SK-N-SH treated with all-trans-retinoic acid at 6 μM for 48 hours (cell line): ENCODE measurements at regions not wholly inside any gene's neighbourhood (a gene's known extent, or its start where the extent isn't known, plus 50 kb on each side); places are given as distances from the start of the nearest gene placed in this dataset.

Experiments
- ATAC-seq: fragments of 200-7000 bp; cut with Tn5 transposase; 3 replicates; pipeline ENCODE4 v1.9.1; 2020; ENCODE audit warnings: mild to moderate bottlenecking, moderate library complexity
- ARNTL ChIP-seq: fragments of 450-650 bp; formaldehyde crosslinking; IDR thresholded peaks from 2 replicates; pipeline ENCODE4 v1.5.0; 2020; ENCODE audit warnings: low read depth, mild to moderate bottlenecking, moderate library complexity, borderline replicate concordance
- CREB5 ChIP-seq: fragments of 250-450 bp; sonication (Bioruptor Pico); IDR thresholded peaks from 2 replicates; pipeline ENCODE4 v1.5.1; 2020; ENCODE audit warnings: low read depth, mild to moderate bottlenecking, moderate library complexity
- CSDC2 ChIP-seq: fragments of 250-450 bp; sonication (Bioruptor Pico); IDR thresholded peaks from 2 replicates; pipeline ENCODE4 v1.5.0; 2020; ENCODE audit warnings: mild to moderate bottlenecking, moderate library complexity
- CSRNP3 ChIP-seq: fragments of 250-450 bp; sonication (Bioruptor Pico); IDR thresholded peaks from 2 replicates; pipeline ENCODE4 v1.5.1; 2021; ENCODE audit warnings: mild to moderate bottlenecking, moderate library complexity
- ESRRG ChIP-seq: fragments of 250-450 bp; sonication (Bioruptor Pico); IDR thresholded peaks from 2 replicates; pipeline ENCODE4 v1.6.1; 2021; ENCODE audit warnings: mild to moderate bottlenecking
- ISL1 ChIP-seq: fragments of 250-450 bp; sonication (Bioruptor Pico); IDR thresholded peaks from 2 replicates; pipeline ENCODE4 v2.1.2; 2022; ENCODE audit warnings: mild to moderate bottlenecking, moderate library complexity
- OSR1 ChIP-seq: fragments of 250-450 bp; sonication (Bioruptor Pico); IDR thresholded peaks from 2 replicates; pipeline ENCODE4 v1.8.0; 2022; ENCODE audit warnings: moderate library complexity, mild to moderate bottlenecking, inconsistent platforms
- PATZ1 ChIP-seq: fragments of 250-450 bp; sonication (Bioruptor Pico); IDR thresholded peaks from 2 replicates; pipeline ENCODE4 v1.8.0; 2020; ENCODE audit warnings: mild to moderate bottlenecking, moderate library complexity, borderline replicate concordance
- RARB ChIP-seq: fragments of 250-450 bp; sonication (Bioruptor Pico); IDR thresholded peaks from 2 replicates; pipeline ENCODE4 v1.8.0; 2021; ENCODE audit warnings: mild to moderate bottlenecking, moderate library complexity
- SNAI2 ChIP-seq: fragments of 250-450 bp; sonication (Bioruptor Pico); IDR thresholded peaks from 2 replicates; pipeline ENCODE4 v1.5.0; 2020; ENCODE audit warnings: mild to moderate bottlenecking, moderate library complexity
- TCF4 ChIP-seq: fragments of 250-450 bp; sonication (Bioruptor Pico); IDR thresholded peaks from 2 replicates; pipeline ENCODE4 v1.8.0; 2021; ENCODE audit warnings: mild to moderate bottlenecking, moderate library complexity, borderline replicate concordance
- TOX ChIP-seq: fragments of 250-450 bp; sonication (Bioruptor Pico); IDR thresholded peaks from 2 replicates; pipeline ENCODE4 v1.8.0; 2021; ENCODE audit warnings: mild to moderate bottlenecking, moderate library complexity, borderline replicate concordance
- TSHZ2 ChIP-seq: fragments of 250-450 bp; sonication (Bioruptor Pico); IDR thresholded peaks from 2 replicates; pipeline ENCODE4 v1.5.0; 2020; ENCODE audit warnings: mild to moderate bottlenecking, moderate library complexity
- ZFP30 ChIP-seq: fragments of 450-650 bp; formaldehyde crosslinking; IDR thresholded peaks from 2 replicates; pipeline ENCODE4 v1.5.0; 2022; ENCODE audit warnings: mild to moderate bottlenecking, moderate library complexity
- ZNF565 ChIP-seq: fragments of 450-650 bp; formaldehyde crosslinking; conservative IDR thresholded peaks from 2 replicates; pipeline ENCODE4 v1.5.0; 2020; ENCODE audit warnings: low read depth, mild to moderate bottlenecking, moderate library complexity
- ZNF8 ChIP-seq: fragments of 450-650 bp; formaldehyde crosslinking; IDR thresholded peaks from 2 replicates; pipeline ENCODE4 v1.5.0; 2020; ENCODE audit warnings: mild to moderate bottlenecking, moderate library complexity

- TF ChIP-seq TSHZ2 (CRISPR knock-in tag) (no peak), ESRRG (CRISPR knock-in tag) (no peak)
Measured at GRCh38 chr17:68127914-68128313, 92.4 kb downstream of the KPNA2 start (continued).

GRCh38 chr17:68131456-68131855 is 95.9 kb downstream of the KPNA2 start:
- no peak for ATAC-seq
- TF ChIP-seq ZFP30 (CRISPR knock-in tag) = no peak
- no peak for TF ChIP-seq OSR1
- no peak for TF ChIP-seq ARNTL (CRISPR knock-in tag)
- TF ChIP-seq CSDC2 (CRISPR knock-in tag) = no peak
- TF ChIP-seq ISL1 (CRISPR knock-in tag) = no peak
- TF ChIP-seq ZNF8 (CRISPR knock-in tag) = no peak
- no peak for TF ChIP-seq TCF4 (CRISPR knock-in tag)
- no peak for TF ChIP-seq CSRNP3 (CRISPR knock-in tag)
- no peak for TF ChIP-seq PATZ1 (CRISPR knock-in tag)
- no peak for TF ChIP-seq ZNF565 (CRISPR knock-in tag)

- TF ChIP-seq OSR1 (no peak), RARB (no peak), CSRNP3 (CRISPR knock-in tag) (no peak), SNAI2 (no peak), ZFP30 (CRISPR knock-in tag) (no peak), ISL1 (CRISPR knock-in tag) (no peak), TOX (CRISPR knock-in tag) (no peak), TSHZ2 (CRISPR knock-in tag) (no peak), TCF4 (CRISPR knock-in tag) (no peak)
- TF ChIP-seq, all 23 proteins: peak for 0
- no peak; the same call in 1 of the 3 replicates for ATAC-seq
Measured at GRCh38 chr17:68133346-68134045, 98.0 kb downstream of the KPNA2 start.

GRCh38 chr17:68134046-68134637 is 98.6 kb downstream of the KPNA2 start:
- TF ChIP-seq TSHZ2 (CRISPR knock-in tag) (no peak), ZNF8 (CRISPR knock-in tag) (no peak), PATZ1 (CRISPR knock-in tag) (no peak), ISL1 (CRISPR knock-in tag) (no peak), CREB5 (CRISPR knock-in tag) (no peak)
- no peak; the same call in 2 of the 3 replicates for ATAC-seq
